AG09319 (cell line): ENCODE measurements at regions not wholly inside any gene's neighbourhood (a gene's known extent, or its start where the extent isn't known, plus 50 kb on each side); places are given as distances from the start of the nearest gene placed in this dataset.

Source experiments
- DNase-seq: peaks from one replicate; pipeline ENCODE4 v3.0.0-alpha.2; 2010; ENCODE audit warnings: low read depth; ENCODE audit errors: extremely low read depth
- CTCF ChIP-seq: IDR thresholded peaks from 2 replicates; pipeline ENCODE4 v1.5.1; 2011; ENCODE audit warnings: low read depth, mild to moderate bottlenecking, inconsistent platforms, low read length, moderate library complexity

- TF ChIP-seq CTCF = no peak
- no peak for DNase-seq
These were observed 140.5 kb downstream of the CTTN start for GRCh38 chr11:70538641-70539359.

- TF ChIP-seq CTCF = no peak
- DNase-seq = no peak
These were observed 141.2 kb downstream of the CTTN start for GRCh38 chr11:70539360-70540095.

GRCh38 chr11:70540196-70540595 lies 141.9 kb downstream of the CTTN start:
- no peak for DNase-seq
- TF ChIP-seq CTCF = no peak

DNA sequence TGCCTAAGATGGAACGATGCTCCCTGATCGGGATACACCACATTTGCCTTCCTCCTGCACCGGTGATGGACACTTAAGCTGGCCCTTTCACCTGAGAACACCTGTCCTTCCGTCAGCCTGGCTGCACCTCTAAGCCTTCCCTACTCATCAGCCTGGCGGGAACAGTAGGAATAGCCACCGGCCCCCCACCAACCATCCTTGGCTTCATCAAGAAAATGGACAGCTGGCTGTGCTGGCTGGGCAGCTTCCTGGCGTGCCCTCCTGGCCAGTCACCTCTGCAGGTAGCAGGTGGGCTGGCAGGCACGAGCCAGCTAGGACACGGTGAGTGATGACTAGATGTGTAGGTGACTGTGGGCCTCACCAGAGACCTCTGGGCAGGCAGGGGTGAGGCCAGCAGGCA lies 142.8 kb downstream of the CTTN start:
- no peak for DNase-seq
- no peak for TF ChIP-seq CTCF

GRCh38 chr11:70541699-70542098 lies 143.4 kb downstream of the CTTN start:
- no peak for TF ChIP-seq CTCF
- DNase-seq = no peak

DNA sequence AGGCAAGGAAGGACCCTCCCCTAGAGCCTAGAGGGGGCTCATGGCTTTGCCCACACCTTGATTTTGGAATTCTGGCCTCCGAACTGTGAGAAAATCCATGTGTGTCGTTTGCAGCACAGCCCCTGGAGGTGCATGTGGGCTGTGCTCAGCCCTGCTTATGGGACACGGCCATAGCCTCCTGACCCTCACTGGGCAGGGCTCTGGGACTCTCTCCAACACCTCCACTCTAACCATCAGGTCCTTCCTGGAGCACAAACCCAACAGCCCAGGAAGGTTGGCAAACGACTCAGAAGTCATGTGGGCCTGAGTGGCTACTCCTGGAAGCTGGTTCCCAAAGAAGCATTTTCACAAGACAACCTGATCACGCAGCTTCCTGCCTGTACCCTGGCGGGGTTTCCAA lies 144.1 kb downstream of the CTTN start:
- TF ChIP-seq CTCF = no peak
- DNase-seq = no peak

GRCh38 chr11:70542811-70543210 lies 144.5 kb downstream of the CTTN start:
- no peak for DNase-seq
- TF ChIP-seq CTCF = no peak
